ENCODE measurements at regions not wholly inside any gene's neighbourhood (a gene's known extent, or its start where the extent isn't known, plus 50 kb on each side); places are given as distances from the start of the nearest gene placed in this dataset.

- TF ChIP-seq NFIC (IDR thresholded peaks at IDR 0.05) (no peak), REST (IDR thresholded peaks at IDR 0.05; ENCODE audit: low read depth) (no peak), FOXM1 (IDR thresholded peaks at IDR 0.05; ENCODE audit: borderline replicate concordance, low read depth) (no peak), TAF1 (IDR thresholded peaks at IDR 0.05; ENCODE audit: low read depth) (no peak), CREB1 (IDR thresholded peaks at IDR 0.05; ENCODE audit: low read depth) (no peak), EGR1 (IDR thresholded peaks at IDR 0.05) (no peak), CEBPB (IDR thresholded peaks at IDR 0.05) (no peak), EP300 (IDR thresholded peaks at IDR 0.05; ENCODE audit: borderline replicate concordance) (no peak), TEAD4 (IDR thresholded peaks at IDR 0.05) (no peak), ZBTB7A (IDR thresholded peaks at IDR 0.05; ENCODE audit: low read depth) (no peak), MAX (IDR thresholded peaks at IDR 0.05) (no peak), USF1 (IDR thresholded peaks at IDR 0.05) (no peak), TCF12 (IDR thresholded peaks at IDR 0.05; ENCODE audit: low read depth) (no peak), RAD21 (IDR thresholded peaks at IDR 0.05; ENCODE audit: low read depth) (no peak), YY1 (IDR thresholded peaks at IDR 0.05; ENCODE audit: low read depth) (no peak)
These were observed 305.4 kb downstream of the IDS start for GRCh38 chrX:149199734-149200133.

GRCh38 chrX:149198980-149199732, 305.9 kb downstream of the IDS start:
- TF ChIP-seq EP300 (IDR thresholded peaks at IDR 0.05; ENCODE audit: borderline replicate concordance) (no peak), EGR1 (IDR thresholded peaks at IDR 0.05) (no peak)

- TF ChIP-seq TCF12 (IDR thresholded peaks at IDR 0.05; ENCODE audit: low read depth) (no peak), CEBPB (IDR thresholded peaks at IDR 0.05) (no peak), REST (IDR thresholded peaks at IDR 0.05; ENCODE audit: low read depth) (no peak), CREB1 (IDR thresholded peaks at IDR 0.05; ENCODE audit: low read depth) (no peak), RAD21 (IDR thresholded peaks at IDR 0.05; ENCODE audit: low read depth) (no peak), TEAD4 (IDR thresholded peaks at IDR 0.05) (no peak), EGR1 (IDR thresholded peaks at IDR 0.05) (no peak), ZBTB7A (IDR thresholded peaks at IDR 0.05; ENCODE audit: low read depth) (no peak), EP300 (IDR thresholded peaks at IDR 0.05; ENCODE audit: borderline replicate concordance) (no peak), USF1 (IDR thresholded peaks at IDR 0.05) (no peak), FOXM1 (IDR thresholded peaks at IDR 0.05; ENCODE audit: borderline replicate concordance, low read depth) (no peak), NFIC (IDR thresholded peaks at IDR 0.05) (no peak), MAX (IDR thresholded peaks at IDR 0.05) (no peak), YY1 (IDR thresholded peaks at IDR 0.05; ENCODE audit: low read depth) (no peak), TAF1 (IDR thresholded peaks at IDR 0.05; ENCODE audit: low read depth) (no peak)
These were observed 320.0 kb downstream of the IDS start for GRCh38 chrX:149185087-149185486.

GRCh38 chrX:149161435-149162088, 343.5 kb downstream of the IDS start:
- TF ChIP-seq FOXM1 (IDR thresholded peaks at IDR 0.05; ENCODE audit: borderline replicate concordance, low read depth) (no peak), REST (IDR thresholded peaks at IDR 0.05; ENCODE audit: low read depth) (no peak), EGR1 (IDR thresholded peaks at IDR 0.05) (no peak), NFIC (IDR thresholded peaks at IDR 0.05) (no peak), ZBTB7A (IDR thresholded peaks at IDR 0.05; ENCODE audit: low read depth) (no peak)

Data from Ishikawa (cell line).